B cell (primary cell): ENCODE measurements at regions not wholly inside any gene's neighbourhood (a gene's known extent, or its start where the extent isn't known, plus 50 kb on each side); places are given as distances from the start of the nearest gene placed in this dataset.

Experiments used
- CTCF ChIP-seq: fragments of 200-600 bp; IDR thresholded peaks from one replicate; pipeline ENCODE4 v1.8.0; 2022; ENCODE audit warnings: antibody characterized with exemption, mild to moderate bottlenecking
- EZH2 ChIP-seq: IDR thresholded peaks from 2 replicates; pipeline ENCODE4 v1.6.1; 2012; ENCODE audit warnings: borderline replicate concordance, low read depth, mild to moderate bottlenecking, moderate library complexity, low read length; ENCODE audit not compliant: insufficient read depth, poor library complexity, severe bottlenecking

- TF ChIP-seq CTCF: no peak
- TF ChIP-seq EZH2: no peak
Observed at GRCh38 chr13:76163761-76164160, 527.6 kb downstream of the LMO7 start.
